Ovary (tissue), 3 donors: ENCODE measurements at regions not wholly inside any gene's neighbourhood (a gene's known extent, or its start where the extent isn't known, plus 50 kb on each side); places are given as distances from the start of the nearest gene placed in this dataset.

Experiments
- CTCF ChIP-seq, 3 donors: fragments of 450-650 bp in 2 of 3; fragments of 200-600 bp in 1 of 3; IDR thresholded peaks; one replicate each; pipeline versions ENCODE4 v1.5.1 to v1.8.0; 2016 to 2022; ENCODE audit warnings: antibody characterized with exemption in 3 of 3, mild to moderate bottlenecking in 1 of 3
- EP300 ChIP-seq: sonication (generic); formaldehyde crosslinking; IDR thresholded peaks from one replicate; pipeline ENCODE4 v1.6.1; 2017; ENCODE audit warnings: antibody characterized with exemption
- donor health status: DM: no; HTN: no; CAD: no.

- TF ChIP-seq CTCF (IDR thresholded peaks at IDR 0.05): no peak
- no peak for TF ChIP-seq EP300
Measured at GRCh38 chr4:161101881-161102280, 1061.9 kb downstream of the FSTL5 start.
